Activated naive CD4-positive, alpha-beta T cell (primary cell): ENCODE measurements at regions not wholly inside any gene's neighbourhood (a gene's known extent, or its start where the extent isn't known, plus 50 kb on each side); places are given as distances from the start of the nearest gene placed in this dataset.
"Not testable (repeated sequence)": the region's sequence is repeated elsewhere in the genome, so short reads cannot be mapped to it uniquely, and the experiment has no call there.

Source experiments
- DNase-seq, 4 experiments: peaks; one replicate each; lab custom pipeline; 2025; lab: John Stamatoyannopoulos, UW

- DNase-seq = no peak
Measured at GRCh38 chr12:91741932-91742331, 403.7 kb downstream of the BTG1 start.

- not testable (repeated sequence) for DNase-seq
Measured at GRCh38 chr12:91733846-91734245, 411.8 kb downstream of the BTG1 start.

- no peak for DNase-seq
Measured at GRCh38 chr12:91732086-91732485, 413.6 kb downstream of the BTG1 start.

GRCh38 chr12:91729543-91729942 is 416.1 kb downstream of the BTG1 start:
- no peak for DNase-seq

- DNase-seq = no peak
Measured at GRCh38 chr12:91723191-91723590, 422.5 kb downstream of the BTG1 start.

- no peak for DNase-seq
Measured at GRCh38 chr12:91722072-91722471, 423.6 kb downstream of the BTG1 start.

GRCh38 chr12:91721023-91721422 is 424.6 kb downstream of the BTG1 start:
- no peak for DNase-seq

GRCh38 chr12:91718326-91718725 is 427.3 kb downstream of the BTG1 start:
- DNase-seq = no peak

- no peak for DNase-seq
Measured at GRCh38 chr12:91717804-91718203, 427.8 kb downstream of the BTG1 start.

GRCh38 chr12:91711925-91712324 is 433.7 kb downstream of the BTG1 start:
- not testable (repeated sequence) for DNase-seq

GRCh38 chr12:91706466-91706865 is 439.2 kb downstream of the BTG1 start:
- DNase-seq = no peak

- no peak for DNase-seq
Measured at GRCh38 chr12:91704446-91704845, 441.2 kb downstream of the BTG1 start.

- DNase-seq = no peak
Measured at GRCh38 chr12:91703491-91704283, 442.0 kb downstream of the BTG1 start.

GRCh38 chr12:91702843-91703425 is 442.7 kb downstream of the BTG1 start:
- no peak for DNase-seq

GRCh38 chr12:91695964-91696363 is 449.7 kb downstream of the BTG1 start:
- DNase-seq = no peak

GRCh38 chr12:91695406-91695805 is 450.2 kb downstream of the BTG1 start:
- DNase-seq = not testable (repeated sequence)

- DNase-seq = no peak
Measured at GRCh38 chr12:91690531-91690930, 455.1 kb downstream of the BTG1 start.

- DNase-seq = no peak
Measured at GRCh38 chr12:91687052-91688017, 458.3 kb downstream of the BTG1 start.

GRCh38 chr12:91685917-91686316 is 459.7 kb downstream of the BTG1 start:
- no peak for DNase-seq

GRCh38 chr12:91681751-91682150 is 463.9 kb downstream of the BTG1 start:
- no peak for DNase-seq

- no peak for DNase-seq
Measured at GRCh38 chr12:91680864-91681263, 464.8 kb downstream of the BTG1 start.

- DNase-seq = no peak
Measured at GRCh38 chr12:91677556-91677955, 468.1 kb downstream of the BTG1 start.

GRCh38 chr12:91675401-91675800 is 470.2 kb downstream of the BTG1 start:
- no peak for DNase-seq
